Nephron progenitor cell (in vitro differentiated cells): ENCODE measurements at regions not wholly inside any gene's neighbourhood (a gene's known extent, or its start where the extent isn't known, plus 50 kb on each side); places are given as distances from the start of the nearest gene placed in this dataset.

ENCODE experiments used
- DNase-seq: peaks from one replicate; pipeline ENCODE4 v3.0.0; 2021
- H3K27ac Mint-ChIP-seq: 2 replicates; pipeline ENCODE4 v1.8.0; 2021; ENCODE audit warnings: mild to moderate bottlenecking, moderate library complexity, mixed read lengths
- H3K27me3 Mint-ChIP-seq: 2 replicates; pipeline ENCODE4 v1.8.0; 2021; ENCODE audit warnings: mild to moderate bottlenecking, low read depth, mixed read lengths; ENCODE audit not compliant: poor library complexity
- H3K36me3 Mint-ChIP-seq: 2 replicates; pipeline ENCODE4 v1.8.0; 2021; ENCODE audit warnings: low read depth, mixed read lengths
- H3K4me1 Mint-ChIP-seq: 2 replicates; pipeline ENCODE4 v1.8.0; 2021; ENCODE audit warnings: mixed read lengths
- H3K4me3 Mint-ChIP-seq: 2 replicates; pipeline ENCODE4 v1.8.0; 2021; ENCODE audit warnings: mild to moderate bottlenecking, moderate library complexity, mixed read lengths
- H3K9me3 Mint-ChIP-seq: 2 replicates; pipeline ENCODE4 v1.8.0; 2021; ENCODE audit warnings: mild to moderate bottlenecking, moderate library complexity, mixed read lengths
- CTCF ChIP-seq: fragments of 200-600 bp; sonication (generic); IDR thresholded peaks from 2 replicates; pipeline ENCODE4 v1.5.0; 2021; ENCODE audit warnings: antibody characterized with exemption

GRCh38 chr13:107284173-107284572 lies 716.2 kb upstream of the ARGLU1 start:
- Mint-ChIP-seq H3K4me1 (no peaks in the 10 kb centered on the region), H3K27ac (no peak overlapping the region), H3K4me3 (no peak overlapping the region), H3K27me3 (no peaks in the 10 kb centered on the region), H3K36me3 (no peaks in the 10 kb centered on the region), H3K9me3 (no peaks in the 10 kb centered on the region)
- DNase-seq = no peak
- TF ChIP-seq CTCF = no peak

GRCh38 chr13:107277911-107278310 lies 710.0 kb upstream of the ARGLU1 start:
- Mint-ChIP-seq H3K27ac (no peak overlapping the region), H3K9me3 (no peaks in the 10 kb centered on the region), H3K4me3 (no peak overlapping the region), H3K27me3 (no peaks in the 10 kb centered on the region), H3K4me1 (no peaks in the 10 kb centered on the region), H3K36me3 (no peaks in the 10 kb centered on the region)
- TF ChIP-seq CTCF = no peak
- no peak for DNase-seq

GRCh38 chr13:107276936-107277335 lies 709.0 kb upstream of the ARGLU1 start:
- Mint-ChIP-seq H3K27me3 (no peaks in the 10 kb centered on the region), H3K9me3 (no peaks in the 10 kb centered on the region), H3K36me3 (no peaks in the 10 kb centered on the region), H3K4me3 (no peak overlapping the region), H3K27ac (no peak overlapping the region), H3K4me1 (no peaks in the 10 kb centered on the region)
- no peak for DNase-seq
- TF ChIP-seq CTCF = no peak

GRCh38 chr13:107275945-107276614 lies 708.1 kb upstream of the ARGLU1 start:
- no peaks in the 10 kb centered on the region for H3K9me3 Mint-ChIP-seq
- peaks cover 4% of the 10 kb centered on the region for H3K4me1 Mint-ChIP-seq
- H3K27ac Mint-ChIP-seq = no peak overlapping the region
- H3K36me3 Mint-ChIP-seq = no peaks in the 10 kb centered on the region
- H3K4me3 Mint-ChIP-seq = no peak overlapping the region
- no peak for TF ChIP-seq CTCF
- no peak for DNase-seq
- no peaks in the 10 kb centered on the region for H3K27me3 Mint-ChIP-seq

- DNase-seq = no peak
- Mint-ChIP-seq H3K27ac (no peak overlapping the region), H3K4me3 (no peak overlapping the region), H3K9me3 (no peaks in the 10 kb centered on the region), H3K27me3 (no peaks in the 10 kb centered on the region), H3K36me3 (no peaks in the 10 kb centered on the region), H3K4me1 (peaks cover 6% of the 10 kb centered on the region)
- no peak for TF ChIP-seq CTCF
Observed at GRCh38 chr13:107275312-107275711, 707.4 kb upstream of the ARGLU1 start.

- Mint-ChIP-seq H3K27me3 (no peaks in the 10 kb centered on the region), H3K36me3 (no peaks in the 10 kb centered on the region), H3K4me3 (no peak overlapping the region), H3K9me3 (peaks cover 5% of the 10 kb centered on the region), H3K27ac (no peak overlapping the region), H3K4me1 (peaks cover 6% of the 10 kb centered on the region)
- DNase-seq = no peak
- TF ChIP-seq CTCF = no peak
Observed at GRCh38 chr13:107271227-107271626, 703.3 kb upstream of the ARGLU1 start.
